Inferior parietal cortex (tissue), 1 donor: ENCODE measurements at regions not wholly inside any gene's neighbourhood (a gene's known extent, or its start where the extent isn't known, plus 50 kb on each side); places are given as distances from the start of the nearest gene placed in this dataset.
"Not testable (repeated sequence)": the region's sequence is repeated elsewhere in the genome, so short reads cannot be mapped to it uniquely, and the experiment has no call there.

Source experiments
- DNase-seq: peaks from one replicate; pipeline ENCODE4 v3.0.0-alpha.2; 2016; ENCODE audit errors: extremely low spot score

DNA sequence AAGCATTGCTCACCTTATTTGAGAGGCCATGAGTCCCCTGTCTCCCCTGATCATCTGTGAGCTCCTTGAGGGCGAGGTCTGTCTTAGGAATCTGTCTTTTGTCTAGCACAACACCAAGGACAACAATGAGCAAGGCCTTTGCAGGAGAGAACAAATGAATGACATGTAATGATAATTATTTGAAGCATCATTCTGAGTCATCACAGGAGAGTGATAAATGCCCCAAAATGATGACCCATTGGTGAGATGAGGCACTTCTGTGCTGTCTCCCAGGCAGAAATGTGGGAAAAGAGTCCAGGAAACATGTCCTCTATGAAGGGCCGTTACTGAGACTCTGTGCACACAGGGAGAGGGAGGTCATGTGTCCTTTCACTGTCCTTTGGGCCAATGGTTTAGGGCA, 105.2 kb upstream of the LRFN2 start:
- DNase-seq: no peak

DNA sequence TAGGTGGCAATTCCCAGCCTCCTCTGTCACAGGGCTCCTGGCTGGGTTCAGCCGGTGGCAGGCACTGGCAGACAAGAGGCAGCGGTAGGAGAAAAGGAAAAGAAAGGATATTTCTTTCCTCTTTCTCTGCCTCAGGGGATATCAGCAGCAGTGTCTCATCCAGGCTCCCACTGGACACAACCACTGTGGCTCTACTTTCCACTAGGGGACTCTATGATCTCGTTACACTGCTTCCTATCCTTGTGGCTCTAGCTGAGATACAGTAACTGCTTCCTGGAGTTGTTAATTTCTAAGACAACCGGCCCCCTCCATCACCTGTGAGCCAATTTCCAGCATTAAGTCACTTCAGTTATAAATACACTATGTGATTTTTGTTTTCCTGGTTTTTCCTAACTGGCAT, 102.0 kb upstream of the LRFN2 start:
- no peak for DNase-seq

- DNase-seq: no peak
Measured at GRCh38 chr6:40688214-40688761, 101.1 kb upstream of the LRFN2 start.

DNA sequence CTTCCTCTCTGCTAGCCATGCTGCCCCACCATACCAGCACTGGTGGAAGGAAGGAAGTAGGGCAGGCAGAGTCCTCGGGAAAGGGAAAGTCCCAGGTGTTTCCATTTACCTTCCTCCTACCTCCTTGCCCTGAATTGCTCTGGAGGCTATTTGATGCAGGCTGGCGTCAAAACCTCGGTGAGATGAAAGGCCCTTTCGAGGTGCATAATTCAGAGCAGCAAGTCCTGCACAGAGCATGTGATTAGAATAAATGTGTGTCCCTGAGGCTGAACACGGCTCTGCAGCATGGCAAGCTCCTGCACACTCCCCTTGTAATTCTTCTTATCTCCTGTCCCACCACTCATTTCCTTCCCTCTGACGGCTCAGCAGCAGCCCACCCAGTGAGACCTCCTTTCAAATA, 98.7 kb upstream of the LRFN2 start:
- no peak for DNase-seq

DNA sequence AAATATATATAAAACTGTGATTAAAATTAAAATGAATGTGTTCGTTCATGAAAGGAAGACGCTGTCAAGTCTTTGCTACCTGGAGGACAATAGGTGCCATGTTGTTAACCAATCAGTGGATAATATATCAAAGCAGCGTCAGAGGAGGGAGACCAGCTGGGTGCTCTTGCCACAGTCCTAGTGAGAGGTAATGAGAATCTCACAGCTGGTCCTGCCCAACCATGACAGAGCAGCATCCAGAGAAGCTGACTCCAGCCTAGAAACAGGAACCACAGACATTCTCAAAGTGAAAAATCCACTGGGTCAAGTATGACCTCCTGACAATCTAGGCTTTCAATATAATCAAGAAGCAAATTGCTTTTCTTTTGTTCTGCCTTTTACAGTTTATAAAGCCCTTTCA, 94.5 kb upstream of the LRFN2 start:
- no peak for DNase-seq

GRCh38 chr6:40678941-40679340, 91.8 kb upstream of the LRFN2 start:
- no peak for DNase-seq

DNA sequence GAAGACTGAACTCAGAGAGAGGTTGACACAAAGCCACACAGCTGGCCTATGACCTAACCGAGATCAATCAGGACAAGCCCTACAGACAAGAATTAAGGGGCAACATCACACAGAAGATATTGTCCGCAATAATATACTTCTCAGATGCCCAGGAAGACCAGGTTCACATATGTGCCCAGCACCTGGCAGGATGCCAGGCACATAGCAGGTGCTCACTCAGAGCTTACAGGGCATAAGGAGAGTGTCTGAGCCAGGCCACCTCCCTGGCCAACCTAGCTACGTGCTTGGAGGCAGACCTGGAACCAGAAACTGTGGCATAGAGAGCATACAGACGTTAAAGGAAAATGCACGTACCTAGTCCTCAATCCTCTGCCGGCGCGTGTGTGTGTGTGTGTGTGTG, 87.0 kb upstream of the LRFN2 start:
- DNase-seq: no peak

DNA sequence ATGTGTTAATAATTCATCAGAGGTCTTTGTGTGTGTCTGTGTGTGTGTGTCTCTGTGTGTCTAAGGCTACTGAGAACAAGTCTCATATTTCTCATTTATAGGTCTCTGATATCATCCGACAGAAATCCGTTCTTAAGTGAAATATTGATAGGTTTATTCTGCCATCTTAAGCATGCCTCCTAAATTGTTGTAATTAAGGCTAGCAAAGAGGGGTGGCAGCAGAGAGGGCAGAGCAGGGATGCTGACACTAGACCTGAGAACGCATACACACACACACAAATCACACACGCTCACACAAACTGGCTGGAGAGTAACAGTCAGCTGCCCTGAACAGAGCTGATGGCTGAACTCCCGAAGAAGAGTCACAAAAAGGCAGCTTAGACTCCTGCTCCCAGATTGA, 84.9 kb upstream of the LRFN2 start:
- no peak for DNase-seq

- no peak for DNase-seq
Measured at GRCh38 chr6:40671694-40672050, 84.5 kb upstream of the LRFN2 start.

DNA sequence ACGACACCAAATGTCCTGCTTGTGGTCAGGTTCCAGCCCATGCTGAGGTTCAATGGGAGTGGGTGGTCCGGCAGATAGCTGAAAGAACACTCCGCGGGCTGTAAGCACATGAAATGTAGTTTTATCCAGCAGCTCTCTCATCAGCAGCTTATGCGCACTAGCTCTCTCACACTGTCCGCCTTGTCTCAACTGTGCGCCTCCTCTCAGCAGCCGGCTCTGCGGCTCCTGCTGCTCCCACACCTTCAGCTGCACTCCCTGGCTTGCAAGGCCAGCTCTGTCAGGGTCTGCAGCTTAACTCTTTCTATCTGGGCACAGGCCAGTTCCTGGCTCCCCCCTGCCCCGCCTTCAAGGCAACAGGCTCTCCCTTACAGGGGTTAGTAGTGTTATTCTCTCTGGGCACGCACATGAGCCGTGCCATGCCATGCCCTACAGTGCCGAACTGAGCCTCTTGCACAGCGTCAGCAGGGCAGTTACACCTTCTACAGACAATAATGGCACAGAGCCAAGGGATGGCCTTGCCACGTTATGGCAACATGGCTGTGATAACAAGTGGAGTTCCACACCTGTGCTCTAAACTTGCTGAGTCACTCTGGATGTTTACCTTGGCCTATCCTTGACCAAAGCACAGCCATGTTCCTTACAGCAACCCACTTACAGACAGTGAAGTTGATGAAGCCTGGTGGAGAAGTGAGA, 84.0 kb upstream of the LRFN2 start:
- DNase-seq: no peak

DNA sequence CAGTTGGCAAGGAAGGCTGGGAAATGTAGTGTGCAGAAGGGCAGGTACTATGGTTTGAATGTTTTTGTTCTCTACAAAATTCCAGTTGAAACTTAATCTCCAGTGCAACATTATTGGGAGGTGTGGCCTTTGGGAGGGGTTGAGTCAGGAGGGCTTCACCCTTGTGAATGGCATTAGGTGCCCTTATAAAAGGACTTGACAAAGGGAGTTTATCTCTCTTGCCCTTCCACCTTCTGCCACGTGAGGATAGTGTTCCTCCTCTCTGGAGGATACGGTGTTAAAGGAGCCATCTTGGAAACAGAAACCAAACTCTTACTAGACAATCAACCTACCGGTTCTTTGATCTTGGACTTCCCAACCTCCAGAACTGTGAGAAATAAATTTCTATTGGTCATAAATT, 82.2 kb upstream of the LRFN2 start:
- no peak for DNase-seq

- no peak for DNase-seq
Measured at GRCh38 chr6:40668203-40668602, 81.0 kb upstream of the LRFN2 start.

DNA sequence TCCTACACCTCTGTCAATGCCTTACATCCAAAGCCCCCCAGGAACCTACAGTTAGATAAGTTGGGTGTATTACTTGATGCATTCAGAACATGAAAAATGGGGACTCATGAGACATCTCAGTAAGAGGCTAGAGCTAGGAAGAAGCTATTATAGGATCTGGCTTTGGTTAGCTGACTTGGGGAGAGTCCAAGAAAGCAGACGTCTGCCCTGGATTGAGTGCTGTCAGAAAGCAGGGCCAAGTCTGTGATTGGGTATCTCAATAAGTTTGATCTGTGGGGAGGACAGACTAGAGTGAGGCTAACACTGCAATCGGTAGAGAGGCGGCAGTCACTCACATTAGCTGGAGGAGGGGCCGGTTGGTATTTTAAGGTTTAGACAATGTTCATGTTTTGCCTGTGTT, 79.4 kb upstream of the LRFN2 start:
- DNase-seq: no peak

GRCh38 chr6:40661726-40662125, 74.6 kb upstream of the LRFN2 start:
- no peak for DNase-seq

- DNase-seq: not testable (repeated sequence)
Measured at GRCh38 chr6:40656772-40657171, 69.6 kb upstream of the LRFN2 start.

DNA sequence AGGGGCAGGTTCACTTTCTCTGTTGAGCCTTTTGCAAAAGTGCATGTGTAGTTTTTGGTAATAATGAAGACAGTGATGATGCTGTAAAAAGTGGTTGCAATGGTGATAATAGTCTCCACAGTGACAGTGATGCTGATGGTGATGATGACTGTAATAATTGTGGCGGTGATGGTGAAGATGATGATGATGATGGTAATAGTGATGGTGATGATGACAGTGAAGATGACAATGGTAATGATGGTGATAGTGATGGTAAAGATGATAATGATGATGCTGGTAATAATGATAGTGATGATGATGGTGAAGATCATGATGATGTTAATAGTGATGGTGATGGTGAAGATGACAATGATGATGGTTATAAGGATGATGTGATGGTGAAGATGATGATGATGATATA, 67.7 kb upstream of the LRFN2 start:
- no peak for DNase-seq

GRCh38 chr6:40645043-40645442, 57.9 kb upstream of the LRFN2 start:
- no peak for DNase-seq

DNA sequence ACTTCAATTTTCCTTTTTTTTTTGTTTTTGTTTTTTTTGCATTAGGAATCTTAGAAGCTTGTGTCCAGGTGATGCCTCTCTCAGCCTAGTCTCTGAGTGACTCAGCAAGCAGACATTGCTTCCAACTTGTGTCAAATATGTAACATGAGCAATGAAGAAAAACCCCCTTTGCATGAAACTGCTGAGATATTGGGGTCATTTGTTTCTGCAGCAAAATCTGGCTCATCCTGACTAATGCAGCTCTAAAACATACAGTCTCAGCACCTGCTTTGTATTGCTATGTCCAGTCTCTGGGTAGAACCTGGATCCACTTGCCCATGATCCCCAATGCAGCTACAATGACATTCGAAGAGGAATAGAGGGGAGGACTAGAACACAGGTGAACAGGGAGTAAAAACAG, 55.7 kb upstream of the LRFN2 start:
- no peak for DNase-seq

DNA sequence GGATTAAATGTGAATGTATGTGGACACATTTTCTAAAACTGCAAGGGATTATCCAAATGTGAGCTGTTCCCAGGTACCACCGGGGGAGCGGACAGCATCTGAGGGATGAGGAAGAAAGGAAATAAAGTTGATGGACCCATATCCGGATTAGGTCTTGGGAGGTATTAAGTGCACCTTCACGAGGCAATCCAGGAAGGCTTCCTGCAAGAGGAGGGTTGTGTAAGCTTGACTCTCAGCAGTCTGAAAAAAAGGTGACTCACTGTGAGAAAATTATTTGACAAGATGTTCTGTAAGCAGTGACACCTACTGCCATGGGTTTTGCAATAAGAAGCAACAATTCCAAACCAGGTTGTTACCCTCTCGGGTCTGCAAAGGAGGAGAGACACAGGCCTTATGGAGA, 55.0 kb upstream of the LRFN2 start:
- no peak for DNase-seq

GRCh38 chr6:40640599-40641227, 53.5 kb upstream of the LRFN2 start:
- DNase-seq: peak; percentile 33
